Medulla oblongata (tissue), 1 donor: ENCODE measurements at regions not wholly inside any gene's neighbourhood (a gene's known extent, or its start where the extent isn't known, plus 50 kb on each side); places are given as distances from the start of the nearest gene placed in this dataset.
"Not testable (repeated sequence)": the region's sequence is repeated elsewhere in the genome, so short reads cannot be mapped to it uniquely, and the experiment has no call there.

Experiments
- DNase-seq: peaks from one replicate; pipeline ENCODE4 v3.0.0-alpha.2; 2015; ENCODE audit errors: extremely low spot score

GRCh38 chr4:81724925-81725329, 253.2 kb upstream of the RASGEF1B start:
- DNase-seq, result peak; percentile 73

DNA sequence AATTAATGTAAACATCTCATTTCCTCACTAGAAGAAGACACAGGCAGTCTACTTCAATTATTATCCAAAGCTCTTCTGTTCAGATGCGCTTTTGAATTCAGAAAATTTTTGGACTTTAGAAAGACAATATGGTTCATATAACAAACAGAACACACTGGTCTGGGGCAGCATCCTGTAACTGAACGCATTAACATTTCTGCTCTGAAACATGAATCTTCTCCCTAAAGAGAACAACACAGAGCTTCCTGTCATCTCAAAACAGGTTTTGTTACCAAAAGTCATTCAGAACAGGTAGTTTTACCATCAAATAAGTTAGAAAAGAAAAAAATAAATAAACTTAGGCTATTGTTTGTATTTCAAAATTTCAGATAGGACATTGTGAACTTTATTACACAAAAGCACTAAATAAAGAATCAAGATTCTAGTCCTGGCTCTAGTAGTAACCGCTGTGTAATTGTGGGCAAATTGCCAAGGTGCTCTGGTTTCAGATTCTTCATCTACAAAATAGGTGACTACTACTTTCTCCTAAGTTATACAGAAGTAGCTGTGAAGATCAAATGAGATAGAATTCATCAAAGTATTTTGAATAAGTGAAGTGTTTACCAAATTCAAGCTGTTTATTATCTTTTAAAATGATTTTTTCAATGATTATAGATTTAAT, 252.3 kb upstream of the RASGEF1B start:
- DNase-seq, result peak; percentile 44

- DNase-seq, result no peak
Observed at GRCh38 chr4:81723019-81723884, 251.5 kb upstream of the RASGEF1B start.

GRCh38 chr4:81722290-81722851, 250.7 kb upstream of the RASGEF1B start:
- DNase-seq, result no peak

- DNase-seq, result no peak
Observed at GRCh38 chr4:81715757-81716156, 244.1 kb upstream of the RASGEF1B start.

DNA sequence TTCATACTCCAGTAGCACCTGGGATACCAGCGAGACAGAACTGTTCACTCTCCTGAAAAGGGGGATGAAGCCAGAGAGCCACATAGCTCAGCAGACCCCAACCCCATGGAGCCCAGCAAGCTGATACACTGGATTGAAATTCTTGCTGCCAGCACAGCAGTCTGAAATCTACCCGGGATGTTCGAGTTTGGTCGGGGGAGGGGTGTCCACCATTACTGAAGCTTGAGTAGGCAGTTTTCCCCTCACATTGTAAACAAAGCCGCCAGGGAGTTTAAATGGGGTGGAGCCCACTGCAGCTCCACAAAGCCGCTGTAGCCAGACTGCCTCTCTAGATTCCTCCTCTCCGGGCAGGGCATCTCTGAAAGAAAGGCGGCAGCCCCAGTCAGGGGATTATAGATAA, 243.7 kb upstream of the RASGEF1B start:
- DNase-seq, result not testable (repeated sequence)

- DNase-seq, result no peak
Observed at GRCh38 chr4:81714291-81714690, 242.6 kb upstream of the RASGEF1B start.

DNA sequence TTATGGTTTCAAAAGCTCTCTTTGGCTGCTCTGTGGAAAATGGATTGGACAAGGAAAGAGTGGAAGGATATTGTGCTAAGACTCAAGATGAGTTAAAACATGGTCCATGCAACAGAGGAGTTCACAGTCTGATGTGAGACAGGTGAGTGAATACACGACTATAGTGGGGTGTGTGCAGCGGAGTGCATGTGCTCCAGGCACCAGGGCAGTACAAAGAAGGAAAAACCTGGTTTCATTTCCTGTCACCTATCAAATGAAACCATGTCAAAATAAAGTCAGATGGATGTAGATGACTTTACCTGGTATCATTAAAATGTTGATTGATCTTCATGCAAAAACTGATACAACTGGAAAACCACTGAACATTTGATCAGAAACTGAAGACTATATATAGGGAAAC, 241.0 kb upstream of the RASGEF1B start:
- DNase-seq, result no peak

- DNase-seq, result no peak
Observed at GRCh38 chr4:81704461-81704860, 232.8 kb upstream of the RASGEF1B start.

DNA sequence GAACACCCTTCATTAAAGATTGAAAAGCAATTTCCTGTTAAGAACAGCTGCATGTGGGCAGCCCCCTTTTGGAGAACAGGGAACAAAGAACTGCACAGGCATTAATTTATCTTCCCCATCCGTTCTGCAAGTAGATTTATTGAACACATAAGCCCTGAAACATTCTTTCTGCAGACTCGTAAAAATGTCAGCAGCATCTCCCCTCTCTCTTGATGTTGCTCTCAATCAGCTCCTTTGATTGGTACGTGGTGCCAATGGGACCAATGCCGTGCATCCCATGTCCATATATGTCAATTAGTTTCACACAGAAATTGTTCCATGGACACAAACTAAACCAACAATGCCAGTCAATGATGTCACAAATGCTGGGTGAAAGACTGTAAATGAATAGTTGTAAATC, 228.5 kb upstream of the RASGEF1B start:
- no peak for DNase-seq

GRCh38 chr4:81698538-81699296, 227.0 kb upstream of the RASGEF1B start:
- DNase-seq, result no peak

DNA sequence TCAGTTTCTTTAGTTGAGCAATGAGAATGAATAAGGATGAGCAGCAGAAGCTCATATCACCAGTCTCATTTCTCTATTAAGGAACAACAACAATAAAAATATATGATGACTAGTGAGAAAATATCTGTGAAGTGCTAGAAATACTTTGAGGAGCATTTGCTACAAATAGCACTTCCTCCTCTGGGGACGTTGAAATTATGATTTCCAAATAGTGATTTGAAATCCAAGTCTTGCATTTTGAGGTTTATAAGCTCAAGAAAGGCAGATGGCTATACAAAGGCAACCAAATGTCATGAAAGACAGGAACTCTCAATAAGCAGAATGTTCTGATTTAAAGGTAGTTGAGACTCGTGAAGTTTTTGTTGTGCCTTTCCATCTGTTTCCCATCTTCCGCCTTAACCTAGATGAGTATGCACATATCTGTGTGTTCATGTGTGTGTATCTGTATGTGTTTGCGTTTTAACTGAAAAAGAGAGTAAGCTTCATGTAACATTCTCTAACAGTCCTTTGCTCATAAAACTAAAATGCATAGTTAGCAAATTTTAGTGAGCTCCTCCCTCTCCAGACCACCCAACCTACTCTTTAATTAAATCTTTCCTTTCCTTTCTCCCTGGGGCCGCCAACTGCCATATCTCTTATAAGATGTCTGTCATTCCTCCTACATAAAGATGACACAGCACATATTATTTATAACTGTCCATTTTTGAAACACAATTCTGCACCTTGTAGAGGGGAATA, 222.6 kb upstream of the RASGEF1B start:
- no peak for DNase-seq

GRCh38 chr4:81690871-81691270, 219.2 kb upstream of the RASGEF1B start:
- DNase-seq, result no peak

DNA sequence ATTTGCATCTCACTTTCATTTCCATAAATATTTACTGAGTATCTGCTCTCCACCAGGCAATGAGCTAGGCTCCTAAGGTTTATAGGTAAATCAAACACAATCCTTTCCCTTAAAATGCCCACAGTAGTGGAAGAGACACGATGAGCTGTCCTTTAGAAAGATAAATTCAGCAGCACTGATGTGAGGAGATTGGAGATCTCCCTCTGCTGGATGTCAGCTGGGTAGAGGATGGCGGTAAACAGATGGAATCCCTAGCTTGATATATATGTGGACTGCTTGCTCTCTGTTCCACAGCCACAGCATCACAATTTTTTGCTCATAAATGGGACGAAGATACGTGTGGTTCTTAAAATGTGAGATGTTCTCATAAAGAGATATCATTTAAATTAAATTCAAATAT, 216.4 kb upstream of the RASGEF1B start:
- DNase-seq, result peak; percentile 68

GRCh38 chr4:81687471-81687870, 215.8 kb upstream of the RASGEF1B start:
- DNase-seq, result no peak

DNA sequence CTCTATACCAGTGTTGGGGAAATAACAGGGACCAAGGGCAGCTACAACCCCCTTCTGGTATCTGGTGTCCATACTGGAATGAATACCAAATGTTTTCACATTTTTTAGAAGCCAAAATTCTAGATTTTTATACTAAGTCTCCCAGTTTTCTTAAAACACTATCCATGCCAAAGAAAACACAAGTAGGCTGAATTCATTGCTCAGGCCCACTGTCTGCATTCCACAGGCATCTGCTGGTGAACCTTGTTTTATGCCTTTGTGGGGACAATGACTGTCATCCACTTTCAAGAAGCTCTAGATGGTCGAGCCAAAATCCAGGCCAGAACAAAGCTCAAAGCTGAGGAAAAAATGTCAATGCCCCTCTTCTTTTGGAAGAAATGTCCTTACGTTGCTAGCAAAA, 213.4 kb upstream of the RASGEF1B start:
- no peak for DNase-seq

DNA sequence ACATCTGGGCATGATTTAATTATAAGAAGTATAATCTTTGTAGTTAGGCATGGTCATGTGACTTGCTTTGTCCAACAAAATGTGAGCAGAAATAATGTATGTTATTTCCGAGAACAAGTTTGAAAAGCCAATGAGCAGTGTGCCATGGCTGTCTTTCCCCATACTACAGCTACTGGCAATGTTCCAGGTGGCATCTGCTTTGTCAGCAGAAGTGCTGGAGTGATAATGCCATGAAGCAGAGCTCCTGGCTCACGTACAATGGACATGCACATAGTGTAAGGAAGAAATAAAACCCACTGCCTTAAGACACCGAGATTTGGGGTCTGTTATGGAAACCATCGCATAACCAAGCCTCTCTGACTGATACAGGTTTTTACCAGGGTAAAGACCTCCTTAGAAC, 212.6 kb upstream of the RASGEF1B start:
- peak; percentile 24 for DNase-seq

- no peak for DNase-seq
Observed at GRCh38 chr4:81682492-81682891, 210.8 kb upstream of the RASGEF1B start.

GRCh38 chr4:81679315-81679714, 207.6 kb upstream of the RASGEF1B start:
- no peak for DNase-seq

DNA sequence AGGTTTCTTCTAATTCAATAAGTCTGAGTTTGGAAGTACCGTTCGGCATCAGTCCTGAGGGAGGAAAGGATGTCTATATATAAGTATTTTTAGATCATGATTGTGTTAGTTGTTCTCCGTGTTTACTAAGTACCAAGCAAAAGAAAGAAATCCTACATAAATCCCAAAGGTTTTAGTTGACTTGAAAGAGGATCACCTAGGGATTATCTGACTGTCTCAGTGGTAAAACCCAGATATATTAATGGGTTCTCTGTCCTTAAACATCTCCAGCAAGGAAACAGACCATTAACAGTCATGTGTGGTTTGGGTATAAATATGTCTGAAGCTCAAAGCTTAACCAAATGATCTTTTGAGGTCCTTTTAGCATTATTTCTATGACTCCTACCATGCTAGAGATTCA, 207.1 kb upstream of the RASGEF1B start:
- no peak for DNase-seq

GRCh38 chr4:81676537-81676936, 204.8 kb upstream of the RASGEF1B start:
- DNase-seq, result no peak
